HL-60 (cell line): ENCODE measurements at regions not wholly inside any gene's neighbourhood (a gene's known extent, or its start where the extent isn't known, plus 50 kb on each side); places are given as distances from the start of the nearest gene placed in this dataset.

Experiments
- GABPA ChIP-seq: IDR thresholded peaks from 2 replicates; pipeline ENCODE4 v1.6.1; 2012; ENCODE audit warnings: low read depth
- POLR2AphosphoS5 ChIP-seq: IDR thresholded peaks from 2 replicates; pipeline ENCODE4 v1.6.1; 2012; ENCODE audit warnings: low read depth
- TF ChIP-seq, protein P1 (sequence below): IDR thresholded peaks from one replicate; pipeline ENCODE4 v1.5.1; 2011; ENCODE audit warnings: low read length, control low read depth, inconsistent platforms; ENCODE audit not compliant: insufficient read depth

DNA sequence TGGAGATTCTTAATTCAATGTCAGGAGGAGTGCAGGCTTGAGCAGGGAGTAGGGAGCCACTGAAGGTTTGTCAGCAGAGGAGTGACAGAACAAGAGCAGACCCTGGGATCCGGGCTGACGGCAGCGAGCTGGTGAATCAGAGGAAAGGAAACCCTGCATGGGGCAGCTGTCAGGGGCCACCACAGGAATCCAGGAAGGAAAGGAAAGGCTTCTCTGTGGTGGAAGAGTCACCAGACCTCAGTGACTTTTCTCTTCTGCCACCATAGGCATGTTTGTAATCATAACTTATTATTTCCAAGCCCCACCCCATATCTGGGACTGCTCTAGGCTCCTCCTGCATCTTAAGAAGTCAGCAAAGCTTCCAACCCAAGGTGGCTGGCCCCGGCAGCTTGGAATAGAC is 150.9 kb downstream of the BCOR start:
- TF ChIP-seq, protein P1, sequence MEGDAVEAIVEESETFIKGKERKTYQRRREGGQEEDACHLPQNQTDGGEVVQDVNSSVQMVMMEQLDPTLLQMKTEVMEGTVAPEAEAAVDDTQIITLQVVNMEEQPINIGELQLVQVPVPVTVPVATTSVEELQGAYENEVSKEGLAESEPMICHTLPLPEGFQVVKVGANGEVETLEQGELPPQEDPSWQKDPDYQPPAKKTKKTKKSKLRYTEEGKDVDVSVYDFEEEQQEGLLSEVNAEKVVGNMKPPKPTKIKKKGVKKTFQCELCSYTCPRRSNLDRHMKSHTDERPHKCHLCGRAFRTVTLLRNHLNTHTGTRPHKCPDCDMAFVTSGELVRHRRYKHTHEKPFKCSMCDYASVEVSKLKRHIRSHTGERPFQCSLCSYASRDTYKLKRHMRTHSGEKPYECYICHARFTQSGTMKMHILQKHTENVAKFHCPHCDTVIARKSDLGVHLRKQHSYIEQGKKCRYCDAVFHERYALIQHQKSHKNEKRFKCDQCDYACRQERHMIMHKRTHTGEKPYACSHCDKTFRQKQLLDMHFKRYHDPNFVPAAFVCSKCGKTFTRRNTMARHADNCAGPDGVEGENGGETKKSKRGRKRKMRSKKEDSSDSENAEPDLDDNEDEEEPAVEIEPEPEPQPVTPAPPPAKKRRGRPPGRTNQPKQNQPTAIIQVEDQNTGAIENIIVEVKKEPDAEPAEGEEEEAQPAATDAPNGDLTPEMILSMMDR = no peak
- TF ChIP-seq POLR2AphosphoS5 (no peak), GABPA (no peak)
